Kidney (tissue), 13 donors: ENCODE measurements at regions not wholly inside any gene's neighbourhood (a gene's known extent, or its start where the extent isn't known, plus 50 kb on each side); places are given as distances from the start of the nearest gene placed in this dataset.

Experiments
- DNase-seq, 5 donors: peaks; one replicate each; pipeline ENCODE4 v3.0.0-alpha.2; 2013 to 2020
- FAIRE-seq: peaks from 2 replicates; lab custom pipeline; 2012; peaks lifted over from hg19 to GRCh38; lab: Jason Lieb, UNC
- H3K27ac ChIP-seq, 2 donors: one replicate each; pipeline ENCODE4 v1.7.0; 2013; ENCODE audit warnings: low read depth in 2 of 2, low read length in 2 of 2, inconsistent platforms in 1 of 2
- H3K27me3 ChIP-seq: one replicate; pipeline ENCODE4 v1.7.1; 2013; ENCODE audit warnings: low read length, inconsistent platforms; ENCODE audit not compliant: control insufficient read depth, insufficient read depth
- H3K36me3 ChIP-seq, 3 donors: one replicate each; pipeline versions ENCODE4 v1.7.0 to v1.7.1; 2013; ENCODE audit warnings: low read length in 3 of 3, control low read depth in 1 of 3, inconsistent platforms in 1 of 3; ENCODE audit not compliant: insufficient read depth in 3 of 3, control insufficient read depth in 2 of 3
- H3K4me1 ChIP-seq, 3 donors: one replicate each; pipeline versions ENCODE4 v1.7.0 to v1.7.1; 2013; ENCODE audit warnings: low read length in 3 of 3, inconsistent platforms in 1 of 3, low read depth in 1 of 3; ENCODE audit not compliant: control insufficient read depth in 2 of 3, insufficient read depth in 2 of 3
- H3K4me3 ChIP-seq, 3 donors: one replicate each; pipeline versions ENCODE4 v1.7.0 to v1.8.1; 2013; ENCODE audit warnings: low read length in 3 of 3, control low read depth in 1 of 3, inconsistent platforms in 1 of 3
- H3K9ac ChIP-seq, 3 donors: one replicate each; pipeline versions ENCODE4 v1.7.0 to v1.7.1; 2013; ENCODE audit warnings: low read length in 3 of 3, control low read depth in 1 of 3, inconsistent platforms in 1 of 3
- H3K9me3 ChIP-seq, 3 donors: one replicate each; pipeline versions ENCODE4 v1.7.0 to v1.7.1; 2013; ENCODE audit warnings: low read length in 3 of 3, control low read depth in 1 of 3, inconsistent platforms in 1 of 3; ENCODE audit not compliant: control insufficient read depth in 2 of 3, insufficient read depth in 1 of 3
- intact Hi-C: fragments of 100-400 bp; cut with DNase I; formaldehyde crosslinking; loops from one replicate; pipeline ENCODE4 v1.11.1; 2022
- TF ChIP-seq, protein P1 (sequence below): IDR thresholded peaks from 3 replicates; pipeline ENCODE4 v1.5.1; 2012; ENCODE audit warnings: mild to moderate bottlenecking, moderate library complexity, borderline replicate concordance; ENCODE audit not compliant: insufficient read depth; ENCODE audit errors: extremely low read depth
- donor health status: control.
- donor health status: control.
- donor health status: control.
- donor health status: control.
- donor health status: control.
- donor health status: DM: yes; HTN: yes; CAD: no.
- donor health status: Normal renal cell carcinoma (clear cell type).

DNA sequence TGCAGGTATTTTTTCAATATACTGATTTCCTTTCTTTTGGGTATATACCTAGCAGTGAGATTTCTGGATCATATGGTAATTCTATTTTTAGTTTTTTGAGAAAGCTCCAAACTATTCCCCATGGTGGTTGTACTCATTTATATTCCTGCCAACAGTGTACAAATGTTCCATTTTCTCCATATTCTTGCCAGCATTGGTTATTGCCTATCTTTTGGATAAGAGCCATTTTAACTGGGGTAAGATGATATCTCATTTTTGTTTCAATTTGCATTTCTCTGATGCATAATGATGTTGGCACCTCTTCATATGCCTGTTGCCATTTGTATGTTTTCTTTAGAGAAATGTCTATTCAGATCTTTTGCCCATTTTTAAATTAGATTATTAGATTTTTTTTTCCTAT lies 85.6 kb upstream of the FST start:
- FAIRE-seq, result no peak

DNA sequence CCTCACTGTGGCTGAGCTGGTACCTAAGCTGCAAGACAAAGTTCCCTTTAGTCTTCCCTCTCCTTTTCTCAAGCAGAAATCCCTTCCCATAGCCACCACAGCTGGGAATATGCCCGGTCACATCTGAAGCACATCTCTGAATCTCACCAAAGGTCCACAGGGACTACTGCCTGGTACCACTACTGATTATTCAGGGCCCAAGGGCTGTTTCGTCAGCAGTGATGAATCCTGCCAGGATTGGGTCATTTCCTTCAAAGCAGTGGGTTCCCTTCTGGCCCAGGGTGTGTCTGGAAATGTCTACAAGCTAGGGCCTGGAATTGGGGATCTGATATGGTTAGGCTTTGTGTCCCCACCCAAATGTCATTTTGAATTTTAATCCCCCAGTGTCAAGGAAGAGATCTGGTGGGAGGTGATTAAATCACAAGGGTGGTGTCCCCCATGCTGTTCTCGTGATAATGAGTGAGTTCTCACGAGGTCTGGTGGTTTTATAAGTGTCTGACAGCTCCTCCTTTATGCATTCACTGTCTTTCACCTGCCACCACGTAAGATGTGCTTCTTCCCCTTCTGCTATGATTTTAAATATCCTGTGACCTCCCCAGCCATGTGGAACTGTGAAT lies 83.2 kb upstream of the FST start:
- no peak overlapping the region for H3K4me3 ChIP-seq
- no peaks in the 10 kb centered on the region for H3K9me3 ChIP-seq
- intact Hi-C loops, result no loop called here
- no peaks in the 10 kb centered on the region for H3K4me1 ChIP-seq
- TF ChIP-seq, protein P1, sequence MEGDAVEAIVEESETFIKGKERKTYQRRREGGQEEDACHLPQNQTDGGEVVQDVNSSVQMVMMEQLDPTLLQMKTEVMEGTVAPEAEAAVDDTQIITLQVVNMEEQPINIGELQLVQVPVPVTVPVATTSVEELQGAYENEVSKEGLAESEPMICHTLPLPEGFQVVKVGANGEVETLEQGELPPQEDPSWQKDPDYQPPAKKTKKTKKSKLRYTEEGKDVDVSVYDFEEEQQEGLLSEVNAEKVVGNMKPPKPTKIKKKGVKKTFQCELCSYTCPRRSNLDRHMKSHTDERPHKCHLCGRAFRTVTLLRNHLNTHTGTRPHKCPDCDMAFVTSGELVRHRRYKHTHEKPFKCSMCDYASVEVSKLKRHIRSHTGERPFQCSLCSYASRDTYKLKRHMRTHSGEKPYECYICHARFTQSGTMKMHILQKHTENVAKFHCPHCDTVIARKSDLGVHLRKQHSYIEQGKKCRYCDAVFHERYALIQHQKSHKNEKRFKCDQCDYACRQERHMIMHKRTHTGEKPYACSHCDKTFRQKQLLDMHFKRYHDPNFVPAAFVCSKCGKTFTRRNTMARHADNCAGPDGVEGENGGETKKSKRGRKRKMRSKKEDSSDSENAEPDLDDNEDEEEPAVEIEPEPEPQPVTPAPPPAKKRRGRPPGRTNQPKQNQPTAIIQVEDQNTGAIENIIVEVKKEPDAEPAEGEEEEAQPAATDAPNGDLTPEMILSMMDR, result no peak
- no peak for DNase-seq
- no peak overlapping the region for H3K27ac ChIP-seq
- H3K27me3 ChIP-seq, result no peaks in the 10 kb centered on the region
- H3K36me3 ChIP-seq, result no peaks in the 10 kb centered on the region
- no peak for FAIRE-seq
- H3K9ac ChIP-seq, result no peak overlapping the region

More for the DNA sequence above, 85.6 kb upstream of the FST start:
- Histone ChIP-seq H3K4me3 (no peak overlapping the region), H3K9me3 (no peaks in the 10 kb centered on the region), H3K27ac (no peak overlapping the region), H3K36me3 (no peaks in the 10 kb centered on the region), H3K4me1 (no peaks in the 10 kb centered on the region), H3K9ac (no peak overlapping the region), H3K27me3 (no peaks in the 10 kb centered on the region)
- intact Hi-C loops, result no loop called here
- no peak for DNase-seq
- TF ChIP-seq, protein P1, result no peak

DNA sequence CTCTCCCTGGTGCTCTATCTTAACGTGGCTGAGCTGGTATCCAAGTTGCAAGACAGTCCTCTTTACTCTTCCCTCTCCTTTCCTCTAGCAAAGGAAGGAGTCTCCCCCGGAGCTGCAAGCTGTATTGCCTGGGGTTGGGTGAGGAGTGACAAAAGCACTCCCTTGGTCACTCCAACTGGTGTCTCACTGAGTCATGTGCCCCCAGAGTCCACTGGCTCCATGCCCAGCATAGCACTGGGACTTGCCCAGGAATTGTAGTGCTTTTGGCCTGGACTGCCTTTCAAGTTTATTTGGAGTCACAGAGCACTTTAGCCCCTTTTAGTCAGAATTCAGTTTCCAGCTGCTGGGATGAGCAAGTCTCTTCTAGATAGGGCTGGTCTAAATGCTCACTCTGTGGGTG lies 82.6 kb upstream of the FST start:
- H3K36me3 ChIP-seq, result no peaks in the 10 kb centered on the region
- H3K27me3 ChIP-seq, result no peaks in the 10 kb centered on the region
- H3K9ac ChIP-seq, result no peak overlapping the region
- DNase-seq, result peak in 1 of 5 donors; percentile 2
- TF ChIP-seq, protein P1, result no peak
- no peak overlapping the region for H3K27ac ChIP-seq
- intact Hi-C loops, result no loop called here
- H3K4me1 ChIP-seq, result no peaks in the 10 kb centered on the region
- no peaks in the 10 kb centered on the region for H3K9me3 ChIP-seq
- FAIRE-seq, result no peak
- no peak overlapping the region for H3K4me3 ChIP-seq
